GM19025 (cell line): ENCODE measurements at regions not wholly inside any gene's neighbourhood (a gene's known extent, or its start where the extent isn't known, plus 50 kb on each side); places are given as distances from the start of the nearest gene placed in this dataset.

Source experiments
- ATAC-seq: cut with Tn5 transposase; IDR thresholded peaks from one replicate; pipeline ENCODE4 v1.9.1; 2021; ENCODE audit warnings: mild to moderate bottlenecking, low read depth, moderate library complexity; ENCODE audit not compliant: unreplicated experiment

DNA sequence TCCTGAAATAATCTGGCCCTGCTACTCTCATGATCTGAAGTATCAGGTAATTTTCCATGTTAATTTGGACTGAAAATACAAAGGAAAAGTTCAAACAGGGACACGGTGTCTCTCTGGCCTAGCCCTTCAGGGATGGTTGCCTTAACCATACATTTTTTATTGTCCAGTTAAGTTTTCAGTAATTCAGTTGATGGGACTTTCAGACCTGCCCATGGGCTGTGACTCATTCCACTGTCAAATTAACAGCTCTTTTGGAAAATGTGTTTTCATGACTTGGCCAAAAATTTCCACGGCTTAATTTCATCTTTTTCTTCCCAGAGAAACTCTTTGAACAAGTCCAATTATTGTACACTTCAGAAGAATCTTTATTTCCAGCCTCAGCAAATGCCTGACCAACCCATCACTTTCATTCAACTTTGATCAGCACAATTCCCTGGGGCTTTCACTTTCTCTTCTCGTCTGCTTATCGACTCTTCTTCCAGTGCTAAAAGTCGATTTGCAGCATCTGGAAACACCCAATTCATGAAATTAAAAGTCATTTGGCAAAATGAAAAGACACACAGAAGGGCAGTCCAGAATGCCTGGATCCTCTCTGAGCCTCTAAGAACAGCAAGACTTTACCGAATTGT, 293.9 kb downstream of the RAB28 start:
- ATAC-seq = no peak

- no peak for ATAC-seq
Measured at GRCh38 chr4:13184199-13184598, 299.9 kb downstream of the RAB28 start.

- no peak for ATAC-seq
Measured at GRCh38 chr4:13182133-13182532, 302.0 kb downstream of the RAB28 start.

DNA sequence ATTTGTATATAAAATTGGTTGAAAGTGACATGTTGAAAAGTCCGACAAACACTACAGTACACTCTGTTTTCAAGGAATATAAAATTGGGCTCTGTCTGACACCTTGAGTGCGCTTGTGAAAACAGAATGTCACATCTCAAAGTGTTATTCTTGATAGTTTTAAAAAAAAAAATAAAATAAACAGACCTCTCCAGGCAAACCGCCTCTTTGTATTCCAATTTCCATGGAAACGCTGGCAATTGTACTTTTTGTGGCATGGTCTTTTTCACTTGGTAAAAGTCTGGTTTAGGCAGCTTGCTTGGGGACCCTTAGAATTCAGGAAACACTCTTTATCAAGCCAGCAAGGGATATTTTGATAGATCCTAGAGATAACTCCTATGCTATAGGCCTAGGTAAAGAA, 302.5 kb downstream of the RAB28 start:
- ATAC-seq = no peak

- ATAC-seq = no peak
Measured at GRCh38 chr4:13180701-13181100, 303.4 kb downstream of the RAB28 start.

- ATAC-seq = no peak
Measured at GRCh38 chr4:13178621-13179020, 305.5 kb downstream of the RAB28 start.

DNA sequence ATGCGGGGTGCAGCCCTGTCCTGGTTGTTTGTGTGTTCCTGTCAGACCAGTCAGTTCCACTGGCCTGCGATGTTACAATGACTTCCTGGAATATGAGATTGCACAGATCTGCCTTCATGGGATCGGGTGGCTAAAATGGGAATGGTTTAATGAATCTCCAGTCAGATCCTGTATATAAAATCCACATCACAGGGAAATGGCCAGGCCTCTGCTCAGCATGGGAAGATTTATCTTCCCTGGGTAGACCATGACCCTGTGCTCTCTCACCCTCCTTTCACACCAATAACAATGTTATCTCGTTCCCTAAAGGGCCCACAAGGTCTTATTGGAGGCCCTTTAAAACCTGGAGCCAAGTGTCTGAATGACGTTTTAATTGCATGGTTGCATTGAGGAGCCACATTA, 307.4 kb downstream of the RAB28 start:
- no peak for ATAC-seq

GRCh38 chr4:13174926-13175325, 309.2 kb downstream of the RAB28 start:
- ATAC-seq = no peak

GRCh38 chr4:13174001-13174400, 310.1 kb downstream of the RAB28 start:
- no peak for ATAC-seq

- ATAC-seq = no peak
Measured at GRCh38 chr4:13171292-13172057, 312.7 kb downstream of the RAB28 start.

- no peak for ATAC-seq
Measured at GRCh38 chr4:13169731-13170525, 314.2 kb downstream of the RAB28 start.

GRCh38 chr4:13168326-13168725, 315.8 kb downstream of the RAB28 start:
- no peak for ATAC-seq

DNA sequence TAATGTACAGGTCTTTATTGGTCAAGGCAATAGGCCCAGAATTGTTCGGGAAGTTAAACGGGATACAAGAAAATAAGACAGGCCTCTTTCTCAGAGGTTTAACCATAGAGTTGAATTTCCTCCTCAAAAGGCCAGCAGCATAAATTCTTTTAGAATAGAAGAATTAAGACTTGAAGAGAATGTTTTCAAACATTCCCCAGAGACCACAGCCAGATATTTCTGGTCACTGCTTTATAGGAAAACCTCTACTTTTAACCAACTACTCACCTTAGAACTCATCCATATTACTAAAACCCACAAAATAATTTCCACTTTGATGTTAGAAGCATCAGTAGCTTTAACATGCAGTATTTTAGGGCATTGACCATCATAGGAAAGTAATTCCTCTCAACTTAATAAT, 317.9 kb downstream of the RAB28 start:
- no peak for ATAC-seq

DNA sequence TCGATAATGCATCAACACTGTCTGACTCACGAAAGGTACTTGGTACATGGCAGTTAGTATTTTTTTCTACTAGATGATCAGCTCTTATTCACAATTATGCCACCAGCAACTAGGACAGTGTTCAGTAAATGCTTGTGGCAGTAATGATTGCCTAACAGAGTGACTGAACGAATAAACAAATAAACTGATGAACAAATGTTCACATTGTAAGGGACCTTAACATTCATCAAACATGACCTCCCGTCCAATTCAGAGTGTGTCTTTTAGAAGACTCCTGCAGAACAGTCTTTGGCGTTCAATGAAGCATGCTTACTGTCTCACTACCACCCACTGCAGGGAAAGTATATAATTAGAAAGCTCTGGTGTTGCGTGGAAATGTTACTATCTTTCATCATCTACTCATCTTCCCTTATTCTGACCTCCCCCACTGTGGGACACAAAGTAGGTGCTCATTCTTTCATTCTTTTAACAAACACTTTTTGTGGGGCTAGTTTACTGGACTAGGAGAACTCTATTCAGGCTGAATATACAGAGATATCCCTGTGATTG, 319.3 kb downstream of the RAB28 start:
- ATAC-seq = no peak

DNA sequence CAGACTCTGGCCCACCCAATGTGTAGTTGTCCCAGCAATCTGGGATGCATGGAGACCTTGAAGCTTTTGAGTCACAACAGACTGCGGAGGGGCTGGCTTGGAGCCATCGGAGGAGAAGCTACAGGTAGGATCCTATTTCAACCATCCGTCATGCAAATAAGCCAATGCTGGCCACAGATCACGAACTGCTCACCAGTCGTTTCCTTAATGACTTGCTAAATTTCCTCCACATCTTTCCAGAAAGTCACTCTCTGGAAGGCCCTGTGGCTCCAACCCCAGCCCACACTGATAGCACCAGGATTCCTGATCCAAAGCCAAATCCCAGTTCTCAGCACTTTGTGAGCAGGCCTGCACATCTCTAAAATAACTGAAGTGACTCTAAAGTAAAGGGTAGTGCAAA, 321.3 kb downstream of the RAB28 start:
- no peak for ATAC-seq

GRCh38 chr4:13160920-13161319, 323.2 kb downstream of the RAB28 start:
- ATAC-seq = no peak

DNA sequence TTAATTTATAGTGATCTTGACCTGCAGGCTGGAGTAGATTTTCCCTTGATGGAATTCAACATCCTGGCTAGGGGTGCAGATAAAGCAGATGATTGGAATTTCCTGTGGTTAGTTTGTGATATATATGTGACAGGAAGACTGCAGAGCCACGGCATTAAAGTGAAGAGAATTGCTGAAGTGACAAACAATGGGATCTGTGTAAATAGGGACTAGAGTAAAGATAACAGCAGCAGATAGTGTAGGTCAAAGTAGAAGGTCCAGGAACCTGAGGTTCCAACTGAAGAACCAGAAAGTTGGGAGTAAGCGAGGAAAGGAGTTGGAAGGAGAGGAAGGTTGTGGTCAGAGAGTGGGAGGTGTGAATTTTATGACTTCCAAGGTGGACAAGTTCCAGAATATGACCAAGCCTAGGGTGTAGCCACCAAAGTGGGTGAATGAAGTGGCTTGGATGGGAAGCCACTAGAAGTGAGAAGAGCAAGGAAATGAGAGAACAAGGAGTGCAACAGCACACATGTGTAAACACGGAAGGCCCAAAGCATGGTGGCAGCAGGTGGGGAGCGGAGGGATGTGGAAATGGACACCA, 325.0 kb downstream of the RAB28 start:
- ATAC-seq = no peak

DNA sequence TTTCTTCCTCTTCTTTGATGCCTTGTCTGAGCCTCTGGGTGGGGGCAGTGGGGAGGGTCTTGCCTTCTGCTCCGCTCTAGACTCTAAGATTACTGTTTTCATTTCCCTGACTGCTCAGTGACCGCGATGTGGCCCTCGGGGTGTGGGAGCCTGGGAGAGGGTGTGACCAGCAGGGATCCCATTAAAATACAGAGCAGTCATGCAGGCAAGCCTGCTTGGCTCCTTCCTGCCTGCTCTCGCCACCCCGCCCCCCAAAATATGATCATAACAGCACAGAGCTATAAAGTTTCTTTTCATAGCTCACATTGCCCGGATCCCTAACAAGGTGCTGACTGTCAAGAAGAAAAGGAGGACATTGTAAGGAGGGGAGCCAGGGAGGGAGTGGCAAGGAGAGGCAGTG, 332.9 kb downstream of the RAB28 start:
- ATAC-seq = no peak

- no peak for ATAC-seq
Measured at GRCh38 chr4:13143222-13144070, 340.7 kb downstream of the RAB28 start.

- ATAC-seq = no peak
Measured at GRCh38 chr4:13142726-13143125, 341.4 kb downstream of the RAB28 start.
